HFFc6 (cell line): ENCODE measurements at regions not wholly inside any gene's neighbourhood (a gene's known extent, or its start where the extent isn't known, plus 50 kb on each side); places are given as distances from the start of the nearest gene placed in this dataset.

Experiments used
- DNase-seq: peaks from one replicate; pipeline ENCODE4 v3.0.0-alpha.2; 2018
- H3K27ac Mint-ChIP-seq: 2 replicates; pipeline ENCODE4 v1.8.0; 2020; ENCODE audit warnings: mild to moderate bottlenecking, mixed read lengths
- H3K27me3 Mint-ChIP-seq: 2 replicates; pipeline ENCODE4 v1.8.0; 2021; ENCODE audit warnings: mild to moderate bottlenecking, moderate library complexity, mixed read lengths; ENCODE audit not compliant: insufficient read depth
- H3K36me3 Mint-ChIP-seq: 2 replicates; pipeline ENCODE4 v1.8.0; 2021; ENCODE audit warnings: low read depth, mixed read lengths
- H3K4me1 Mint-ChIP-seq: 2 replicates; pipeline ENCODE4 v1.8.0; 2020; ENCODE audit warnings: low read depth, mixed read lengths
- H3K4me3 Mint-ChIP-seq: 2 replicates; pipeline ENCODE4 v1.8.0; 2020; ENCODE audit warnings: mild to moderate bottlenecking, moderate library complexity, mixed read lengths
- H3K9me3 Mint-ChIP-seq: 2 replicates; pipeline ENCODE4 v1.8.0; 2020; ENCODE audit warnings: mild to moderate bottlenecking, mixed read lengths
- TF ChIP-seq, protein P1 (sequence below): fragments of 200-600 bp; sonication (generic); IDR thresholded peaks from 2 replicates; pipeline ENCODE4 v1.5.0; 2021; ENCODE audit warnings: antibody characterized with exemption, mild to moderate bottlenecking

DNA sequence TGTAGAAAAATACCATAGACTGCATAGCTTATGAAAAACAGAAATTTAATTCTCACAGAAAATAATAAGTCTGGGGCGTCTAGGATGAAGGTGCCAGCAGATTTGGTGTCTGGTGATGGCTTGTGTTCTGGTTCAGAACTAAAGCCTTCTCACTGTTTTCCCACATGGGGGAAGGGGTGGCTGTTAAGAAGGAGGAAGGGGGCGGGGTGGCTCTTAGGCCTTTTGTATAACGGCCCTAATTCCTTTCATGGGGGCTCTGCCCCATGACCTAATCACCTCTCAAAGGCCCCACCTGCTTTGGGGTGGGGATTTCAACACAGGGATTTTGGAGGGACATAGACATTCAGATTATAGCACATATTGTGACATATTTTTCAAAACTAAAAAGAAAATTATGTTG, 173.2 kb upstream of the TECRL start:
- Mint-ChIP-seq H3K27ac (no peak overlapping the region), H3K4me3 (no peak overlapping the region), H3K4me1 (no peaks in the 10 kb centered on the region), H3K27me3 (no peaks in the 10 kb centered on the region; the same call in 1 of the 2 replicates), H3K36me3 (no peaks in the 10 kb centered on the region), H3K9me3 (peaks cover 7% of the 10 kb centered on the region)
- no peak for DNase-seq
- TF ChIP-seq, protein P1, sequence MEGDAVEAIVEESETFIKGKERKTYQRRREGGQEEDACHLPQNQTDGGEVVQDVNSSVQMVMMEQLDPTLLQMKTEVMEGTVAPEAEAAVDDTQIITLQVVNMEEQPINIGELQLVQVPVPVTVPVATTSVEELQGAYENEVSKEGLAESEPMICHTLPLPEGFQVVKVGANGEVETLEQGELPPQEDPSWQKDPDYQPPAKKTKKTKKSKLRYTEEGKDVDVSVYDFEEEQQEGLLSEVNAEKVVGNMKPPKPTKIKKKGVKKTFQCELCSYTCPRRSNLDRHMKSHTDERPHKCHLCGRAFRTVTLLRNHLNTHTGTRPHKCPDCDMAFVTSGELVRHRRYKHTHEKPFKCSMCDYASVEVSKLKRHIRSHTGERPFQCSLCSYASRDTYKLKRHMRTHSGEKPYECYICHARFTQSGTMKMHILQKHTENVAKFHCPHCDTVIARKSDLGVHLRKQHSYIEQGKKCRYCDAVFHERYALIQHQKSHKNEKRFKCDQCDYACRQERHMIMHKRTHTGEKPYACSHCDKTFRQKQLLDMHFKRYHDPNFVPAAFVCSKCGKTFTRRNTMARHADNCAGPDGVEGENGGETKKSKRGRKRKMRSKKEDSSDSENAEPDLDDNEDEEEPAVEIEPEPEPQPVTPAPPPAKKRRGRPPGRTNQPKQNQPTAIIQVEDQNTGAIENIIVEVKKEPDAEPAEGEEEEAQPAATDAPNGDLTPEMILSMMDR = no peak

GRCh38 chr4:64581422-64581821, 172.2 kb upstream of the TECRL start:
- TF ChIP-seq, protein P1 = no peak
- Mint-ChIP-seq H3K9me3 (peaks cover 7% of the 10 kb centered on the region), H3K27ac (no peak overlapping the region), H3K27me3 (no peaks in the 10 kb centered on the region; the same call in 1 of the 2 replicates), H3K4me1 (no peaks in the 10 kb centered on the region), H3K4me3 (no peak overlapping the region), H3K36me3 (no peaks in the 10 kb centered on the region)
- peak; percentile 12 for DNase-seq

DNA sequence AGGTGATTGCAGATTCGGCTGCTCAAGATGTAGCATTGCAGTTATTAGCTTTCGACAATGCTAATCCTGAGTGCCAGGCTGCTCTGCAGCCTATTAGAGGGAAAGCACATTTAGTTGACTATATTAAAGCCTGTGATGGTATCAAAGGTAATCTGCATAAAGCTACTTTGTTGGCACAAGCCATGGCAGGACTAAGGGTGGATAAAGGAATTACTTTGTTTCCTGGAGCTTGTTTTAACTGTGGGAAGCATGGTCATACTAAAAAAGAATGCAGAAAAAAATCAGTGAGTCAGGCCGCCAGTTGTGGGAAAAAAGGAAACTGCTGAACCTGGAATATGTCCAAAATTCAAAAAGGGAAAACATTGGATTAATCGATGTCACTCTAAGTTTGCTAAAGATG, 154.9 kb upstream of the TECRL start:
- DNase-seq = no peak
- TF ChIP-seq, protein P1 = no peak
- no peaks in the 10 kb centered on the region; the same call in 1 of the 2 replicates for H3K27me3 Mint-ChIP-seq
- no peaks in the 10 kb centered on the region for H3K4me1 Mint-ChIP-seq
- H3K4me3 Mint-ChIP-seq = no peak overlapping the region
- H3K27ac Mint-ChIP-seq = no peak overlapping the region
- peaks cover 7% of the 10 kb centered on the region for H3K9me3 Mint-ChIP-seq
- H3K36me3 Mint-ChIP-seq = no peaks in the 10 kb centered on the region

- peaks cover 20% of the 10 kb centered on the region for H3K9me3 Mint-ChIP-seq
- DNase-seq = no peak
- H3K4me3 Mint-ChIP-seq = no peak overlapping the region
- no peaks in the 10 kb centered on the region for H3K4me1 Mint-ChIP-seq
- no peak overlapping the region for H3K27ac Mint-ChIP-seq
- no peaks in the 10 kb centered on the region; the same call in 1 of the 2 replicates for H3K27me3 Mint-ChIP-seq
- TF ChIP-seq, protein P1 = no peak
- H3K36me3 Mint-ChIP-seq = no peaks in the 10 kb centered on the region
These were observed 150.3 kb upstream of the TECRL start for GRCh38 chr4:64559571-64559970.

GRCh38 chr4:64551125-64551524, 141.9 kb upstream of the TECRL start:
- no peak overlapping the region for H3K4me3 Mint-ChIP-seq
- no peaks in the 10 kb centered on the region for H3K4me1 Mint-ChIP-seq
- H3K9me3 Mint-ChIP-seq = peaks cover 10% of the 10 kb centered on the region
- H3K36me3 Mint-ChIP-seq = no peaks in the 10 kb centered on the region
- TF ChIP-seq, protein P1 = no peak
- no peak for DNase-seq
- H3K27ac Mint-ChIP-seq = no peak overlapping the region
- H3K27me3 Mint-ChIP-seq = no peaks in the 10 kb centered on the region

DNA sequence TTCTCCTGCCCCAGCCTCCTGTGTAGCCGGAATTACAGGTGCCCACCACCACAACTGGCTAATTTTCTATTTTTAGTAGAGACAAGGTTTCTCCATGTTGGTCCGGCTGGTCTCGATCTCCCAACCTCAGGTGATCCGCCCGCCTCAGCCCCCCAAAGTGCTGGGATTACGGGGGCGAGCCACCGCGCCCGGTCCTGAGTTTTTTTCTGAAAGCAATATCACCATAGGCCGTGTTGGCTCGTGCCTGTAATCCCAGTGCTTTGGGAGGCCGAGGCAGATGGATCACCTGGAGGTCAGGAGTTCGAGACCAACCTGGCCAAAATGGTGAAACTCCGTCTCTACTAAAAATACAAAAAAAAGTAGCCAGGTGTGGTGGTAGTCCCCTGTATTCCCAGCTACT, 136.3 kb upstream of the TECRL start:
- Mint-ChIP-seq H3K27me3 (no peaks in the 10 kb centered on the region), H3K27ac (no peak overlapping the region), H3K4me1 (no peaks in the 10 kb centered on the region), H3K4me3 (no peak overlapping the region), H3K36me3 (no peaks in the 10 kb centered on the region), H3K9me3 (no peaks in the 10 kb centered on the region; the same call in 1 of the 2 replicates)
- DNase-seq = no peak
- TF ChIP-seq, protein P1 = no peak
